Panc1 (cell line): ENCODE measurements at regions not wholly inside any gene's neighbourhood (a gene's known extent, or its start where the extent isn't known, plus 50 kb on each side); places are given as distances from the start of the nearest gene placed in this dataset.

Source experiments
- ATAC-seq: fragments of 200-7000 bp; cut with Tn5 transposase; 2 replicates; pipeline ENCODE4 v1.9.1; 2020; ENCODE audit warnings: mild to moderate bottlenecking, moderate library complexity
- BruUV-seq: library from RNA; stranded (reverse); fragments of 400-500 nt; replicated peaks from 2 replicates; lab custom pipeline; 2021; lab: Mats Ljungman, UMichigan
- CTCF ChIA-PET: fragments of 300-600 bp; sonication (Branson Sonifier 250); formaldehyde crosslinking; loops from one replicate; lab custom pipeline; 2022; ENCODE audit warnings: antibody characterized with exemption; lab: Charles Lee
- POLR2A ChIA-PET: fragments of 300-600 bp; sonication (Branson Sonifier 250); formaldehyde crosslinking; loops from one replicate; lab custom pipeline; 2022; ENCODE audit warnings: antibody characterized with exemption; lab: Charles Lee
- DNase-seq: peaks from one replicate; pipeline ENCODE4 v3.0.0-alpha.2; 2010; ENCODE audit warnings: low read depth, low spot score
- H3K27ac ChIP-seq: 2 replicates; pipeline ENCODE4 v1.5.1; 2011; ENCODE audit warnings: mild to moderate bottlenecking, low read length, inconsistent platforms
- H3K27me3 ChIP-seq: fragments of 200-500 bp; sonication (Bioruptor generic); 2 replicates; pipeline ENCODE4 v1.6.0; 2014; ENCODE audit warnings: low read length, inconsistent platforms; ENCODE audit not compliant: control insufficient read depth, insufficient read depth
- H3K36me3 ChIP-seq: fragments of 200-500 bp; sonication (Bioruptor generic); 2 replicates; pipeline ENCODE4 v1.5.1; 2014; ENCODE audit warnings: inconsistent platforms, mild to moderate bottlenecking, low read length, moderate library complexity; ENCODE audit not compliant: control insufficient read depth, insufficient read depth
- H3K4me1 ChIP-seq: 2 replicates; pipeline ENCODE4 v1.5.1; 2011; ENCODE audit warnings: inconsistent platforms, mild to moderate bottlenecking, low read length, moderate library complexity; ENCODE audit not compliant: control insufficient read depth, insufficient read depth
- H3K4me3 ChIP-seq, 2 experiments: 2 replicates each; pipeline ENCODE4 v1.5.1; 2011 to 2012; ENCODE audit warnings: low read depth in 2 of 2, low read length in 2 of 2, mild to moderate bottlenecking in 2 of 2, inconsistent platforms in 1 of 2, moderate library complexity in 1 of 2
- H3K9me3 ChIP-seq: fragments of 200-500 bp; sonication (Bioruptor generic); 2 replicates; pipeline ENCODE4 v1.5.1; 2014; ENCODE audit warnings: low read depth, mild to moderate bottlenecking, inconsistent platforms, low read length, moderate library complexity; ENCODE audit not compliant: control insufficient read depth, insufficient read depth
- POLR2AphosphoS5 ChIP-seq: IDR thresholded peaks from 2 replicates; pipeline ENCODE4 v1.6.1; 2012; ENCODE audit warnings: mild to moderate bottlenecking, low read depth, low read length, moderate library complexity
- REST ChIP-seq, 2 experiments: IDR thresholded peaks; 2 replicates each; pipeline ENCODE4 v1.6.1; 2011 to 2012; ENCODE audit warnings: low read depth in 2 of 2, control low read depth in 1 of 2, low read length in 1 of 2, mild to moderate bottlenecking in 1 of 2, moderate library complexity in 1 of 2; ENCODE audit not compliant: insufficient read depth in 1 of 2
- SIN3A ChIP-seq: IDR thresholded peaks from 2 replicates; pipeline ENCODE4 v1.6.1; 2012; ENCODE audit warnings: low read depth, mild to moderate bottlenecking, low read length, moderate library complexity, borderline replicate concordance; ENCODE audit not compliant: insufficient read depth
- TCF7L2 ChIP-seq: IDR thresholded peaks from 2 replicates; pipeline ENCODE4 v1.6.1; 2011; ENCODE audit warnings: mild to moderate bottlenecking, low read depth, low read length, inconsistent platforms
- in situ Hi-C: cut with HindIII; loops from 2 replicates; pipeline ENCODE4 v1.10.0; 2016; ENCODE audit warnings: low sequenced_read_pairs, low pct_unique_long_range_greater_than_20kb
- intact Hi-C: fragments of 100-400 bp; cut with micrococcal nuclease; formaldehyde crosslinking; loops from one replicate; pipeline ENCODE4 v1.10.0; 2022; ENCODE audit not compliant: unreplicated experiment
- TF ChIP-seq, protein P1 (sequence below): fragments of 450-650 bp; IDR thresholded peaks from 2 replicates; pipeline ENCODE4 v1.5.1; 2017; ENCODE audit warnings: mild to moderate bottlenecking

GRCh38 chr1:68930101-68930500 lies 433.2 kb upstream of the DEPDC1 start:
- no peak for DNase-seq
- ATAC-seq: no peak
- in situ Hi-C loops (no loop called here), intact Hi-C loops (no loop called here)
- no peak for TF ChIP-seq POLR2AphosphoS5
- no peak for TF ChIP-seq REST (IDR thresholded peaks at IDR 0.05; ENCODE audit: insufficient read depth in 1 of 2, low read depth in 2 of 2, low read length in 1 of 2)
- no peak for TF ChIP-seq SIN3A
- TF ChIP-seq, protein P1, sequence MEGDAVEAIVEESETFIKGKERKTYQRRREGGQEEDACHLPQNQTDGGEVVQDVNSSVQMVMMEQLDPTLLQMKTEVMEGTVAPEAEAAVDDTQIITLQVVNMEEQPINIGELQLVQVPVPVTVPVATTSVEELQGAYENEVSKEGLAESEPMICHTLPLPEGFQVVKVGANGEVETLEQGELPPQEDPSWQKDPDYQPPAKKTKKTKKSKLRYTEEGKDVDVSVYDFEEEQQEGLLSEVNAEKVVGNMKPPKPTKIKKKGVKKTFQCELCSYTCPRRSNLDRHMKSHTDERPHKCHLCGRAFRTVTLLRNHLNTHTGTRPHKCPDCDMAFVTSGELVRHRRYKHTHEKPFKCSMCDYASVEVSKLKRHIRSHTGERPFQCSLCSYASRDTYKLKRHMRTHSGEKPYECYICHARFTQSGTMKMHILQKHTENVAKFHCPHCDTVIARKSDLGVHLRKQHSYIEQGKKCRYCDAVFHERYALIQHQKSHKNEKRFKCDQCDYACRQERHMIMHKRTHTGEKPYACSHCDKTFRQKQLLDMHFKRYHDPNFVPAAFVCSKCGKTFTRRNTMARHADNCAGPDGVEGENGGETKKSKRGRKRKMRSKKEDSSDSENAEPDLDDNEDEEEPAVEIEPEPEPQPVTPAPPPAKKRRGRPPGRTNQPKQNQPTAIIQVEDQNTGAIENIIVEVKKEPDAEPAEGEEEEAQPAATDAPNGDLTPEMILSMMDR: no peak
- no peak for TF ChIP-seq TCF7L2
- BruUV-seq: no TSS peak
- Histone ChIP-seq H3K9me3 (no peaks in the 10 kb centered on the region), H3K4me1 (no peaks in the 10 kb centered on the region), H3K27me3 (no peaks in the 10 kb centered on the region), H3K4me3 (no peak overlapping the region), H3K36me3 (no peaks in the 10 kb centered on the region), H3K27ac (no peak overlapping the region)
- CTCF ChIA-PET: no interaction called here
- POLR2A ChIA-PET: no interaction called here

DNA sequence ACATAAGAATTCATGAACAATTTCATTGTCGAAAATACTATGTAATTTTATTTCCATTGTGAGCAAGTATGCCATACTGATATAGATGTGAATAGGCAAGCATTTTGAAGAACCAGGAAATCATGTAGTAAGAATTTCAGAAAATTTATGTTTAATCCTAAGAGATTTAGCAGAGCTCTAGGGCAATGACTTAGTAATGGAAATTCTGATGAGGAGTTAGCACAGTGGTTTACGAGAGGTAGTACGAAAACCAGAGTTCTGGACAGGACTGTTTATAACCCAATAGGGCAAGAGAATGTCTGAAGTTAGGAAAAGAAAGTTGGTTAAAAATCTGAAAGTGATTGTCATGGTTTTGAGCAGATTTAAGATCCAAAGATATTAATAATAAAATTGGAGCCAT lies 439.6 kb upstream of the DEPDC1 start:
- BruUV-seq: no TSS peak
- in situ Hi-C loops (no loop called here), intact Hi-C loops (no loop called here)
- H3K4me1 ChIP-seq: no peaks in the 10 kb centered on the region
- DNase-seq (no peak), ATAC-seq (no peak)
- ChIA-PET POLR2A (no interaction called here), CTCF (no interaction called here)
- no peak for TF ChIP-seq TCF7L2
- no peak for TF ChIP-seq SIN3A
- TF ChIP-seq, protein P1: no peak
- H3K4me3 ChIP-seq: no peak overlapping the region
- H3K9me3 ChIP-seq: no peaks in the 10 kb centered on the region
- H3K27ac ChIP-seq: no peak overlapping the region
- H3K27me3 ChIP-seq: no peaks in the 10 kb centered on the region
- H3K36me3 ChIP-seq: no peaks in the 10 kb centered on the region
